PC-9 (cell line): ENCODE measurements at regions not wholly inside any gene's neighbourhood (a gene's known extent, or its start where the extent isn't known, plus 50 kb on each side); places are given as distances from the start of the nearest gene placed in this dataset.
"Not testable (repeated sequence)": the region's sequence is repeated elsewhere in the genome, so short reads cannot be mapped to it uniquely, and the experiment has no call there.

Source experiments
- BruUV-seq: library from RNA; stranded (reverse); fragments of 400-500 nt; replicated peaks from 2 replicates; lab custom pipeline; 2021; lab: Mats Ljungman, UMichigan
- CTCF ChIA-PET: fragments of 300-600 bp; sonication (Branson Sonifier 250); formaldehyde crosslinking; loops from one replicate; lab custom pipeline; 2022; ENCODE audit warnings: antibody characterized with exemption; lab: Charles Lee
- POLR2A ChIA-PET: fragments of 300-600 bp; sonication (Branson Sonifier 250); formaldehyde crosslinking; loops from one replicate; lab custom pipeline; 2022; ENCODE audit warnings: antibody characterized with exemption; ENCODE audit not compliant: unreplicated experiment; lab: Charles Lee
- DNase-seq, 2 experiments: peaks; one replicate each; pipeline versions ENCODE4 v3.0.0 to v3.0.0-alpha.2; 2015 to 2022; ENCODE audit warnings: mixed read lengths in 1 of 2
- H2AFZ ChIP-seq: fragments of 200-600 bp; sonication (generic); 2 replicates; pipeline ENCODE4 v1.8.1; 2017; ENCODE audit warnings: antibody characterized with exemption
- H3F3A ChIP-seq: fragments of 200-600 bp; sonication (generic); 2 replicates; pipeline ENCODE4 v1.8.1; 2017; ENCODE audit warnings: antibody characterized with exemption, mild to moderate bottlenecking, low read depth; ENCODE audit not compliant: insufficient read depth
- H3K27ac ChIP-seq: fragments of 200-600 bp; sonication (generic); 2 replicates; pipeline ENCODE4 v1.6.1; 2016; ENCODE audit warnings: mixed run types
- H3K27me3 ChIP-seq: fragments of 200-600 bp; sonication (generic); 2 replicates; pipeline ENCODE4 v1.6.1; 2016; ENCODE audit warnings: low read depth, mixed run types; ENCODE audit not compliant: insufficient read depth
- H3K36me3 ChIP-seq: fragments of 200-600 bp; sonication (generic); 2 replicates; pipeline ENCODE4 v1.6.1; 2016; ENCODE audit warnings: low read depth, mixed run types
- H3K4me1 ChIP-seq: fragments of 200-600 bp; sonication (generic); replicated peaks from 2 replicates; pipeline ENCODE4 v1.6.1; 2016; ENCODE audit warnings: mixed run types; ENCODE audit not compliant: insufficient read depth
- H3K4me2 ChIP-seq: fragments of 200-600 bp; sonication (generic); 2 replicates; pipeline ENCODE4 v1.6.1; 2017; ENCODE audit warnings: mixed run types
- H3K4me3 ChIP-seq: fragments of 200-600 bp; sonication (generic); 2 replicates; pipeline ENCODE4 v1.6.1; 2016; ENCODE audit warnings: mixed run types
- H3K79me2 ChIP-seq: fragments of 200-600 bp; sonication (generic); 2 replicates; pipeline ENCODE4 v1.6.1; 2017; ENCODE audit warnings: low read depth, mixed run types
- H3K9me2 ChIP-seq: fragments of 200-600 bp; sonication (generic); 2 replicates; pipeline ENCODE4 v1.8.1; 2017; ENCODE audit warnings: mild to moderate bottlenecking; ENCODE audit not compliant: insufficient read depth
- H3K9me3 ChIP-seq: fragments of 200-600 bp; sonication (generic); 2 replicates; pipeline ENCODE4 v1.8.1; 2016; ENCODE audit warnings: low read depth; ENCODE audit not compliant: insufficient read depth
- H4K20me1 ChIP-seq: fragments of 200-600 bp; sonication (generic); 2 replicates; pipeline ENCODE4 v1.8.1; 2017; ENCODE audit not compliant: insufficient read depth
- EZH2 ChIP-seq: fragments of 200-600 bp; sonication (generic); IDR thresholded peaks from 2 replicates; pipeline ENCODE4 v1.8.0; 2017; ENCODE audit warnings: antibody characterized with exemption, low read depth
- intact Hi-C: fragments of 100-400 bp; cut with micrococcal nuclease; formaldehyde crosslinking; loops from one replicate; pipeline ENCODE4 v1.10.0; 2022; ENCODE audit not compliant: unreplicated experiment
- TF ChIP-seq, protein P1 (sequence below): fragments of 200-600 bp; sonication (generic); conservative IDR thresholded peaks from 2 replicates; pipeline ENCODE4 v1.6.1; 2017; ENCODE audit warnings: mixed run types, antibody characterized with exemption, mild to moderate bottlenecking, moderate library complexity

DNA sequence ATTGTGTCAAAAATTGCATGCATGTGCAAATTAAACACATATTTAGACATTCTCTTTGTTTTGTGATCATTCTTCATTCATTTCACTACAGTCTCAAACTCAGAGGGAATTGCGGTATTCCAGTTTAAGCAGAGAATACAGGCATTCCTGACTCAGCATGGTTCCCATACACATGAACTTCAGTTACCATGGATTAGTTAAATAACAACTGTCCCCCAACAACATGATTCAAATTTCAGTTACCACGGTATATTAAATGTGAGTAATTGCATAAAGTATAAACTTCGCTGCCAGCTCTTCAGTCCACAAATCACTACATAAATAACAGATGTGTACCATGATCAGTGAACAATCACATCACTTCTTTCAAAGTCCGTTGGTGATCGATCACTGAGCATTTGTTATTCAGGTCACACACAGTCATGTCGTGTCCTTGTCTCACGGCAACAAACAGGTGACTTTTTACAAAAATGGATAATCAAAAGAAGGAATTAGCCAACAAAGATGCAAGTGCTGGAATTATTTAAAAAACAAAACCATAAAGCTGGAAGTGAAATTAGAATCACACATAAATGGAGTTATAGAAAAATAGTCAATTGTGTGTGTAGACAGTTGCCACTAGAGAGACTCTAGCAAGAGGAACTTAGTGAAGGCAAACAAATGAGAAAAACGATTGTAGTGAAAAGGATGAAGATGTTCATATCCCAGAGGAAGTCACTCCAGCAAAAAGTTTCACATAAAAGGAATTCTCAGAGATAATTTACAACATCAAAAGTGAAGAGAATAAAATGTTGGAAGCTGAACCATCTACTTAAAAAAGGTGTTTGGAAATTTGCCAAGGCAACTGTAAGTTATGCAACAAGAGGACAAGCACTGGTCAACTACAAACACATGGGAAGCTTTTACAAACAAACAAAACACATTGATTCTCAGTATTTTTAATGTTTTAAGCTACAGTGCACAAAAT is 138.6 kb upstream of the SMARCAD1 start:
- ChIA-PET POLR2A (no interaction called here), CTCF (no interaction called here)

DNA sequence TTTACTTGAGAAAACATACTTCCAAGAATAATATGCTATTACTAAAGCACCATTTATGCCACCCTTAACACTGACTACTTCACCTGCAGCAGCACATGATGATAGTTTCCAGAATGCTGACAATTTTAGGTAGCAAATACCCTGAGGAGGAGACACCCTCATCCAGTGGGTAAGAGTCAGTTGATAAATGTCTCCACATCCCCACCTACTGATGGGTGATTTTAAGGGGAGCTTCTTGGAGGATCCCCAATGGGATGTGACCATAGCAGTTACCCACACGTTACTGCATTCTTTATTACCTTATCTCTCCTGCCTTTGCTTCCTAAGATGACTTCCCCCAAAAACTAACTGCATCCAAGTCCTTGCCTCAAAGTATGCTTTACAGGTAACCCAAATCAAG is 131.2 kb upstream of the SMARCAD1 start:
- BruUV-seq: no TSS peak

More for the DNA sequence above, 138.6 kb upstream of the SMARCAD1 start:
- no peaks in the 10 kb centered on the region for H3K9me3 ChIP-seq
- H3K4me2 ChIP-seq: no peak overlapping the region
- no peak overlapping the region for H2AFZ ChIP-seq
- H4K20me1 ChIP-seq: no peaks in the 10 kb centered on the region
- no peak overlapping the region for H3K4me3 ChIP-seq
- intact Hi-C loops: no loop called here
- H3K27ac ChIP-seq: no peak overlapping the region
- TF ChIP-seq, protein P1, sequence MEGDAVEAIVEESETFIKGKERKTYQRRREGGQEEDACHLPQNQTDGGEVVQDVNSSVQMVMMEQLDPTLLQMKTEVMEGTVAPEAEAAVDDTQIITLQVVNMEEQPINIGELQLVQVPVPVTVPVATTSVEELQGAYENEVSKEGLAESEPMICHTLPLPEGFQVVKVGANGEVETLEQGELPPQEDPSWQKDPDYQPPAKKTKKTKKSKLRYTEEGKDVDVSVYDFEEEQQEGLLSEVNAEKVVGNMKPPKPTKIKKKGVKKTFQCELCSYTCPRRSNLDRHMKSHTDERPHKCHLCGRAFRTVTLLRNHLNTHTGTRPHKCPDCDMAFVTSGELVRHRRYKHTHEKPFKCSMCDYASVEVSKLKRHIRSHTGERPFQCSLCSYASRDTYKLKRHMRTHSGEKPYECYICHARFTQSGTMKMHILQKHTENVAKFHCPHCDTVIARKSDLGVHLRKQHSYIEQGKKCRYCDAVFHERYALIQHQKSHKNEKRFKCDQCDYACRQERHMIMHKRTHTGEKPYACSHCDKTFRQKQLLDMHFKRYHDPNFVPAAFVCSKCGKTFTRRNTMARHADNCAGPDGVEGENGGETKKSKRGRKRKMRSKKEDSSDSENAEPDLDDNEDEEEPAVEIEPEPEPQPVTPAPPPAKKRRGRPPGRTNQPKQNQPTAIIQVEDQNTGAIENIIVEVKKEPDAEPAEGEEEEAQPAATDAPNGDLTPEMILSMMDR: no peak
- TF ChIP-seq EZH2: no peak
- no peak for DNase-seq
- no TSS peak for BruUV-seq
- no peaks in the 10 kb centered on the region for H3K4me1 ChIP-seq
- no peaks in the 10 kb centered on the region for H3K9me2 ChIP-seq
- H3F3A ChIP-seq: no peaks in the 10 kb centered on the region
- H3K27me3 ChIP-seq: no peaks in the 10 kb centered on the region
- no peaks in the 10 kb centered on the region for H3K79me2 ChIP-seq
- no peaks in the 10 kb centered on the region for H3K36me3 ChIP-seq

DNA sequence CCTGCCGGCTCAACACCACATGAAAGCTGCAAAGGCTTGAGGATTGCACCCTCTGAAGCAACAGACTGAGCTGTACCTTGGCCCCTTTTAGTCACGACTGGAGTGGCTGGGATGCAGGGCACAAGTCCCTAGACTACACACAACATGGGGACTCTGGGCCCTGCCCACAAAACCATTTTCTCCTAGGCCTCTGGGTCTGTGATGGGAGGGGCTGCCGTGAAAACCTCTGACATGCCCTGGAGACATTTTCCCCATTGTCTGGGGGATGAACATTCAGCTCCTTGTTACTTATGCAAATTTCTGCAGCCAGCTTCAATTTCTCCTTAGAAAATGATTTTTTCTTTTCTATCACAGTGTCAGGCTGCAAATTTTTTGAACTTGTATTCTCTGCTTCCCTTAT is 123.5 kb upstream of the SMARCAD1 start:
- Histone ChIP-seq H3K4me3 (no peak overlapping the region), H3K79me2 (no peaks in the 10 kb centered on the region), H3K4me2 (no peak overlapping the region), H3F3A (no peaks in the 10 kb centered on the region), H3K9me2 (no peaks in the 10 kb centered on the region), H3K27me3 (no peaks in the 10 kb centered on the region), H4K20me1 (no peaks in the 10 kb centered on the region), H3K9me3 (no peaks in the 10 kb centered on the region), H3K27ac (no peak overlapping the region), H2AFZ (no peak overlapping the region), H3K4me1 (no peaks in the 10 kb centered on the region), H3K36me3 (no peaks in the 10 kb centered on the region)
- ChIA-PET POLR2A (no interaction called here), CTCF (no interaction called here)
- intact Hi-C loops: no loop called here
- TF ChIP-seq EZH2: no peak
- TF ChIP-seq, protein P1: no peak
- DNase-seq: no peak
- no TSS peak for BruUV-seq

More for the DNA sequence above, 131.2 kb upstream of the SMARCAD1 start:
- no peak for DNase-seq
- Histone ChIP-seq H4K20me1 (no peaks in the 10 kb centered on the region), H3K27ac (no peak overlapping the region), H3K9me2 (no peaks in the 10 kb centered on the region), H3K79me2 (no peaks in the 10 kb centered on the region), H2AFZ (no peak overlapping the region), H3K4me2 (no peak overlapping the region), H3F3A (no peaks in the 10 kb centered on the region), H3K36me3 (no peaks in the 10 kb centered on the region), H3K4me3 (no peak overlapping the region), H3K4me1 (no peaks in the 10 kb centered on the region), H3K27me3 (no peaks in the 10 kb centered on the region), H3K9me3 (no peaks in the 10 kb centered on the region)
- TF ChIP-seq, protein P1: no peak
- TF ChIP-seq EZH2: no peak
- CTCF ChIA-PET: no interaction called here
- POLR2A ChIA-PET: no interaction called here
- intact Hi-C loops: no loop called here

DNA sequence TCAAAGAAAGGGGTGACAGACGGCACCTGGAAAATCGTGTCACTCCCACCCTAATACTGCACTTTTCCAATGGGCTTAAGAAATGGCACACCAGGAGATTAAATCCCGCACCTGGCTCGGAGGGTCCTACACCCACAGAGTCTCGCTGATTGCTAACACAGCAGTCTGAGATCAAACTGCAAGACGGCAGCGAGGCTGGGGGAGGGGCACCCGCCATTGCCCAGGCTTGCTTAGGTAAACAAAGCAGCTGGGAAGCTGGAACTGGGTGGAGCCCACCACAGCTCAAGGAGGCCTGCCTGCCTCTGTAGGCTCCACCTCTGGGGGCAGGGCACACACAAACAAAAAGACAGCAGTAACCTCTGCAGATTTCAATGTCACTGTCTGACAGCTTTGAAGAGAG is 108.5 kb upstream of the SMARCAD1 start:
- H3K4me1 ChIP-seq, H3K36me3 ChIP-seq, H3K4me2 ChIP-seq, POLR2A ChIA-PET, H3K4me3 ChIP-seq, H3F3A ChIP-seq, H4K20me1 ChIP-seq, intact Hi-C loops, H2AFZ ChIP-seq, CTCF ChIA-PET, H3K79me2 ChIP-seq, H3K27me3 ChIP-seq, BruUV-seq, H3K27ac ChIP-seq, H3K9me3 ChIP-seq, H3K9me2 ChIP-seq: not testable (repeated sequence)
- peak in 1 of 2 experiments; percentile 3 for DNase-seq
